GM12878 (cell line): ENCODE measurements at regions not wholly inside any gene's neighbourhood (a gene's known extent, or its start where the extent isn't known, plus 50 kb on each side); places are given as distances from the start of the nearest gene placed in this dataset.

Experiments
- ATF2 ChIP-seq: IDR thresholded peaks from 2 replicates; pipeline ENCODE4 v1.6.1; 2012; ENCODE audit warnings: low read length, inconsistent platforms
- CTCF ChIP-seq, 3 experiments: IDR thresholded peaks in 2 of 3; conservative IDR thresholded peaks in 1 of 3; 2 replicates each; pipeline ENCODE4 v1.5.1; 2011; ENCODE audit warnings: low read depth in 3 of 3, low read length in 3 of 3, mild to moderate bottlenecking in 3 of 3, control low read depth in 2 of 3, moderate library complexity in 2 of 3, inconsistent platforms in 1 of 3, mixed read lengths in 1 of 3; ENCODE audit not compliant: control insufficient read depth in 2 of 3, insufficient read depth in 1 of 3; ENCODE audit errors: extremely low read depth in 1 of 3
- EP300 ChIP-seq, 2 experiments: fragments of 150-350 bp in 1 of 2; IDR thresholded peaks; 2 replicates each; pipeline ENCODE4 v1.6.1; 2011 to 2012; ENCODE audit warnings: low read depth in 2 of 2, low read length in 2 of 2, borderline replicate concordance in 1 of 2, improper control_type of control experiment in 1 of 2, inconsistent platforms in 1 of 2; ENCODE audit not compliant: control insufficient read depth in 1 of 2
- GABPA ChIP-seq: IDR thresholded peaks from 2 replicates; pipeline ENCODE4 v1.6.1; 2014; ENCODE audit warnings: antibody characterized with exemption, low read depth, mild to moderate bottlenecking, inconsistent platforms
- NKRF ChIP-seq: fragments of 450-650 bp; conservative IDR thresholded peaks from 2 replicates; pipeline ENCODE4 v1.6.1; 2017; ENCODE audit warnings: mild to moderate bottlenecking, moderate library complexity
- POLR2A ChIP-seq: IDR thresholded peaks from 2 replicates; pipeline ENCODE4 v1.6.1; 2011; ENCODE audit warnings: low read depth, mild to moderate bottlenecking, low read length
- SP1 ChIP-seq: IDR thresholded peaks from one replicate; pipeline ENCODE4 v1.6.1; 2011; ENCODE audit warnings: low read depth, low read length

GRCh38 chr18:67652288-67652687 is 135.8 kb upstream of the DSEL start:
- no peak for TF ChIP-seq GABPA
- no peak for TF ChIP-seq CTCF (IDR thresholded peaks at IDR 0.05 in 2 of 3, conservative IDR thresholded peaks at IDR 0.05 in 1 of 3; ENCODE audit: control insufficient read depth in 2 of 3, extremely low read depth in 1 of 3, insufficient read depth in 1 of 3, low read depth in 3 of 3, low read length in 3 of 3)
- no peak for TF ChIP-seq SP1
- TF ChIP-seq POLR2A = no peak
- no peak for TF ChIP-seq ATF2
- no peak for TF ChIP-seq NKRF
- no peak for TF ChIP-seq EP300 (IDR thresholded peaks at IDR 0.05; ENCODE audit: borderline replicate concordance in 1 of 2, control insufficient read depth in 1 of 2, low read depth in 2 of 2, low read length in 2 of 2)
